ENCODE measurements at regions not wholly inside any gene's neighbourhood (a gene's known extent, or its start where the extent isn't known, plus 50 kb on each side); places are given as distances from the start of the nearest gene placed in this dataset.

- Histone ChIP-seq H3K9me2 (replicated peaks; ENCODE audit: insufficient read depth) (no peaks in the 10 kb centered on the region), H3K4me3 (no peak overlapping the region), H3K79me2 (no peaks in the 10 kb centered on the region), H3K4me2 (no peak overlapping the region), H3K27me3 (no peaks in the 10 kb centered on the region), H3K9me3 (ENCODE audit: low read depth) (no peaks in the 10 kb centered on the region), H3K4me1 (ENCODE audit: insufficient read depth) (no peaks in the 10 kb centered on the region), H3K27ac (no peak overlapping the region), H3K36me3 (replicated peaks; ENCODE audit: insufficient read depth, low read depth) (no peaks in the 10 kb centered on the region), H4K20me1 (ENCODE audit: insufficient read depth, poor library complexity, severe bottlenecking) (no peaks in the 10 kb centered on the region), H2AFZ (no peak overlapping the region)
- no peak for DNase-seq (ENCODE audit: low spot score)
- TF ChIP-seq EZH2 (IDR thresholded peaks at IDR 0.05; ENCODE audit: borderline replicate concordance), result no peak
- TF ChIP-seq, protein P1, sequence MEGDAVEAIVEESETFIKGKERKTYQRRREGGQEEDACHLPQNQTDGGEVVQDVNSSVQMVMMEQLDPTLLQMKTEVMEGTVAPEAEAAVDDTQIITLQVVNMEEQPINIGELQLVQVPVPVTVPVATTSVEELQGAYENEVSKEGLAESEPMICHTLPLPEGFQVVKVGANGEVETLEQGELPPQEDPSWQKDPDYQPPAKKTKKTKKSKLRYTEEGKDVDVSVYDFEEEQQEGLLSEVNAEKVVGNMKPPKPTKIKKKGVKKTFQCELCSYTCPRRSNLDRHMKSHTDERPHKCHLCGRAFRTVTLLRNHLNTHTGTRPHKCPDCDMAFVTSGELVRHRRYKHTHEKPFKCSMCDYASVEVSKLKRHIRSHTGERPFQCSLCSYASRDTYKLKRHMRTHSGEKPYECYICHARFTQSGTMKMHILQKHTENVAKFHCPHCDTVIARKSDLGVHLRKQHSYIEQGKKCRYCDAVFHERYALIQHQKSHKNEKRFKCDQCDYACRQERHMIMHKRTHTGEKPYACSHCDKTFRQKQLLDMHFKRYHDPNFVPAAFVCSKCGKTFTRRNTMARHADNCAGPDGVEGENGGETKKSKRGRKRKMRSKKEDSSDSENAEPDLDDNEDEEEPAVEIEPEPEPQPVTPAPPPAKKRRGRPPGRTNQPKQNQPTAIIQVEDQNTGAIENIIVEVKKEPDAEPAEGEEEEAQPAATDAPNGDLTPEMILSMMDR (IDR thresholded peaks at IDR 0.05; ENCODE audit: poor library complexity), result no peak
- 74% methylated on average over 1 of the region's 1 CpG for WGBS (ENCODE audit: low lambda C conversion rate, missing lambda C conversion rate)
Observed at GRCh38 chr3:168512802-168513201, 417.1 kb upstream of the GOLIM4 start.

GRCh38 chr3:168511428-168512014 is 415.8 kb upstream of the GOLIM4 start:
- WGBS (ENCODE audit: low lambda C conversion rate, missing lambda C conversion rate), result 57% methylated on average over 3 of the region's 3 CpGs
- Histone ChIP-seq H4K20me1 (ENCODE audit: insufficient read depth, poor library complexity, severe bottlenecking) (no peaks in the 10 kb centered on the region), H3K9me3 (ENCODE audit: low read depth) (no peaks in the 10 kb centered on the region), H3K9me2 (replicated peaks; ENCODE audit: insufficient read depth) (no peaks in the 10 kb centered on the region), H3K4me3 (no peak overlapping the region), H3K4me1 (ENCODE audit: insufficient read depth) (no peaks in the 10 kb centered on the region), H3K79me2 (no peaks in the 10 kb centered on the region), H3K36me3 (replicated peaks; ENCODE audit: insufficient read depth, low read depth) (no peaks in the 10 kb centered on the region), H3K4me2 (no peak overlapping the region), H3K27ac (no peak overlapping the region), H2AFZ (no peak overlapping the region), H3K27me3 (no peaks in the 10 kb centered on the region)
- no peak for TF ChIP-seq EZH2phosphoT487 (IDR thresholded peaks at IDR 0.05; ENCODE audit: low read depth, severe bottlenecking, unreplicated experiment)
- TF ChIP-seq, protein P1 (IDR thresholded peaks at IDR 0.05; ENCODE audit: poor library complexity), result peak; percentile 69
- DNase-seq (ENCODE audit: low spot score), result peak; percentile 30

DNA sequence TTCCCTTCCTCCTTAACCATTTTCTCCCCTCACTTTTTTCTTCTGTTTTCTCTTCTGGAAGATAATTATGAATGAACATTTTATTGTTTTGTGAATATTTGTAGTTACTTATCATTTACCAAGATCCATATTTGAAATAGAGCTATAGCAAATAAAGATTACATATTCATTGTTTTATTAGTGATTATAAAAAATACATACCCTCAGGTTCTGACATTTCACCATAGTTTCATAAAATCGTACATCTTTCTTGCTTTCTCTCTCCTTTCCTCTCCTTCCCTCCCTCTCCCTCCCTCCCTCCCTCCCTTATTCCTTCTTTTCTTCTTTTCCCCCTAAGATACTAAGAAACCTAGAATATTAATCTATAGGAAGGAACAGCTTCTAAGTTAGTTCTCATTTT is 410.9 kb upstream of the GOLIM4 start:
- Histone ChIP-seq H4K20me1 (ENCODE audit: insufficient read depth, poor library complexity, severe bottlenecking) (no peaks in the 10 kb centered on the region), H3K27me3 (no peaks in the 10 kb centered on the region)
- WGBS (ENCODE audit: low lambda C conversion rate, missing lambda C conversion rate), result no CpG with 5 or more reads among the region's 1 CpG

More for the DNA sequence above, 410.9 kb upstream of the GOLIM4 start:
- H3K4me2 ChIP-seq, result no peak overlapping the region
- no peak for TF ChIP-seq EZH2 (IDR thresholded peaks at IDR 0.05; ENCODE audit: borderline replicate concordance)
- no peak for TF ChIP-seq EZH2phosphoT487 (IDR thresholded peaks at IDR 0.05; ENCODE audit: low read depth, severe bottlenecking, unreplicated experiment)
- TF ChIP-seq, protein P1 (IDR thresholded peaks at IDR 0.05; ENCODE audit: poor library complexity), result no peak
- no peak overlapping the region for H3K4me3 ChIP-seq
- no peak overlapping the region for H3K27ac ChIP-seq
- H3K9me3 ChIP-seq (ENCODE audit: low read depth), result no peaks in the 10 kb centered on the region
- H3K36me3 ChIP-seq (replicated peaks; ENCODE audit: insufficient read depth, low read depth), result no peaks in the 10 kb centered on the region
- no peaks in the 10 kb centered on the region for H3K9me2 ChIP-seq (replicated peaks; ENCODE audit: insufficient read depth)
- DNase-seq (ENCODE audit: low spot score), result no peak
- no peaks in the 10 kb centered on the region for H3K79me2 ChIP-seq
- no peak overlapping the region for H2AFZ ChIP-seq
- no peaks in the 10 kb centered on the region for H3K4me1 ChIP-seq (ENCODE audit: insufficient read depth)
